Upper lobe of left lung (tissue), 6 donors: ENCODE measurements at regions not wholly inside any gene's neighbourhood (a gene's known extent, or its start where the extent isn't known, plus 50 kb on each side); places are given as distances from the start of the nearest gene placed in this dataset.

ENCODE experiments used
- ATAC-seq, 2 donors: fragments of 200-7000 bp; cut with Tn5 transposase; one replicate each; pipeline ENCODE4 v1.9.1; 2022; ENCODE audit warnings: mild to moderate bottlenecking in 2 of 2, moderate library complexity in 2 of 2; ENCODE audit not compliant: low FRiP score in 2 of 2
- DNase-seq, 2 donors: peaks; one replicate each; pipeline ENCODE4 v3.0.0-alpha.2; 2019 to 2020
- H3K27ac ChIP-seq, 4 donors: fragments of 200-600 bp; sonication (generic); one replicate each; pipeline ENCODE4 v1.5.1; 2016 to 2019
- H3K27me3 ChIP-seq, 4 donors: fragments of 200-600 bp; sonication (generic); one replicate each; pipeline ENCODE4 v1.5.1; 2017 to 2019
- H3K36me3 ChIP-seq, 4 donors: fragments of 200-600 bp; sonication (generic); one replicate each; pipeline ENCODE4 v1.5.1; 2016 to 2019
- H3K4me1 ChIP-seq, 4 donors: fragments of 200-600 bp; sonication (generic); one replicate each; pipeline ENCODE4 v1.5.1; 2018 to 2019
- H3K4me3 ChIP-seq, 4 donors: fragments of 200-600 bp; sonication (generic); one replicate each; pipeline ENCODE4 v1.5.1; 2017 to 2019; ENCODE audit warnings: mild to moderate bottlenecking in 2 of 4, moderate library complexity in 1 of 4
- H3K9me3 ChIP-seq, 4 donors: fragments of 200-600 bp; sonication (generic); one replicate each; pipeline ENCODE4 v1.5.1; 2018 to 2019
- EP300 ChIP-seq, 4 donors: sonication (generic); formaldehyde crosslinking; IDR thresholded peaks; one replicate each; pipeline ENCODE4 v1.5.1; 2017; ENCODE audit warnings: antibody characterized with exemption in 4 of 4, control low read depth in 2 of 4
- POLR2A ChIP-seq, 4 donors: fragments of 450-650 bp; IDR thresholded peaks; one replicate each; pipeline ENCODE4 v1.5.1; 2016 to 2017; ENCODE audit warnings: antibody characterized with exemption in 4 of 4, mild to moderate bottlenecking in 2 of 4
- POLR2AphosphoS5 ChIP-seq, 2 donors: sonication (generic); formaldehyde crosslinking; IDR thresholded peaks; one replicate each; pipeline ENCODE4 v1.5.1; 2017; ENCODE audit warnings: antibody characterized with exemption in 2 of 2
- WGBS, 2 donors: methylation state at CpG; one replicate each; pipeline ENCODE4 v1.1.5; 2017 to 2018; 5-methylcytosine and 5-hydroxymethylcytosine counted together
- TF ChIP-seq, protein P1 (sequence below), 6 experiments: fragments of 450-650 bp in 4 of 6; fragments of 200-600 bp in 2 of 6; sonication (generic) in 2 of 6; IDR thresholded peaks; one replicate each; pipeline ENCODE4 v1.5.1; 2016 to 2019; ENCODE audit warnings: antibody characterized with exemption in 6 of 6
- donor health status: DM: no; HTN: no; CAD: no; lungs with moderate emphysema.
- donor health status: DM: no; HTN: yes; CAD: no; lungs with severe emphysema.

DNA sequence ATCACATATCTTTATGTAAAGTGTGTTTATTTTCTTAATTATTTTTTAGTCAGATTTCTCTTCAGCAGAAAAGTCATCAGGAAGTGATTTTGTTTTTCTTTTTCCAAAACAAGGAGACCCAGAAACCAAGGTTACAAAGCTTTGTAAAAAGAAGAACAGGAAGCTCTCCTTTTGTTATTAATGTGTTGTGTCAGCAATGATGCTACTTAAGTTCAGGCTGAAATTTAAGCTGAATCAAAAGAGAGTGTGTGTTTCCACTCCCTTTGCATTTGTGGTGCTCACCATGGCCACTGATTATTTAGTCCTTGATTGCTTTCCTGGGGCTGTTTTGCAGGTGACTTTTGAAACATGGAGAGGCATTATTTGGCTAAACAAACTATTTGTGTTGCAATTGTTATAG lies 155.3 kb upstream of the ATP2B1 start:
- H3K4me1 ChIP-seq = peaks cover 0 to 15% (median 7%) of the 10 kb centered on the region in 4 donors
- H3K36me3 ChIP-seq = no peaks in the 10 kb centered on the region
- TF ChIP-seq POLR2A (IDR thresholded peaks at IDR 0.05) (no peak), POLR2AphosphoS5 (IDR thresholded peaks at IDR 0.05) (no peak), EP300 (IDR thresholded peaks at IDR 0.05) (no peak)
- TF ChIP-seq, protein P1, sequence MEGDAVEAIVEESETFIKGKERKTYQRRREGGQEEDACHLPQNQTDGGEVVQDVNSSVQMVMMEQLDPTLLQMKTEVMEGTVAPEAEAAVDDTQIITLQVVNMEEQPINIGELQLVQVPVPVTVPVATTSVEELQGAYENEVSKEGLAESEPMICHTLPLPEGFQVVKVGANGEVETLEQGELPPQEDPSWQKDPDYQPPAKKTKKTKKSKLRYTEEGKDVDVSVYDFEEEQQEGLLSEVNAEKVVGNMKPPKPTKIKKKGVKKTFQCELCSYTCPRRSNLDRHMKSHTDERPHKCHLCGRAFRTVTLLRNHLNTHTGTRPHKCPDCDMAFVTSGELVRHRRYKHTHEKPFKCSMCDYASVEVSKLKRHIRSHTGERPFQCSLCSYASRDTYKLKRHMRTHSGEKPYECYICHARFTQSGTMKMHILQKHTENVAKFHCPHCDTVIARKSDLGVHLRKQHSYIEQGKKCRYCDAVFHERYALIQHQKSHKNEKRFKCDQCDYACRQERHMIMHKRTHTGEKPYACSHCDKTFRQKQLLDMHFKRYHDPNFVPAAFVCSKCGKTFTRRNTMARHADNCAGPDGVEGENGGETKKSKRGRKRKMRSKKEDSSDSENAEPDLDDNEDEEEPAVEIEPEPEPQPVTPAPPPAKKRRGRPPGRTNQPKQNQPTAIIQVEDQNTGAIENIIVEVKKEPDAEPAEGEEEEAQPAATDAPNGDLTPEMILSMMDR (IDR thresholded peaks at IDR 0.05) = no peak
- no peak for DNase-seq
- no peaks in the 10 kb centered on the region for H3K27me3 ChIP-seq
- H3K9me3 ChIP-seq = no peaks in the 10 kb centered on the region
- H3K4me3 ChIP-seq = no peak overlapping the region
- peak overlapping the region; percentile 22 to 77 (median 45) for H3K27ac ChIP-seq
- peak in 1 of 2 donors; percentile 84 for ATAC-seq

DNA sequence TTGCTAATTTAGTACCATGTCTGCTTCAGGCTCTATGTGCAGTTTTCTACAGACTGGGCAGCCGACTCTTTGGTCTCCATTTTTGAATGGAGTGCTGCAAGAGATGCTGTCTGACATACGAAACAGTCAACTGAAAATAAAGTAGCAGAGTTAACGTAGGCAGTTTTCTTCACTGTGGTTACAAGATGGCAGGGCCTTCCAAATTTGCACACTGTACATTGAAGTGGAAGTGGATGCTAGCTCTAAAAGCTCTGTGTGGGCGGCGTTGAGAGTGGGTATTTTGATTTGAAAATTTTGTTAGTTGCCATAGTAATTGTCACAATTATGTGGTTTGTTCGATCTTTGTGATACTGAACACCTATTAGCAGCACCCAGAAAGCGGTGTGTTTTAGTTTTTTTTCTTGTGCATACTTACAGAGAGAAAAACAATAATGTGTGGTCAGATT lies 154.9 kb upstream of the ATP2B1 start:
- Histone ChIP-seq H3K27me3 (no peaks in the 10 kb centered on the region), H3K4me1 (peaks cover 0 to 15% (median 7%) of the 10 kb centered on the region in 4 donors), H3K4me3 (no peak overlapping the region), H3K9me3 (no peaks in the 10 kb centered on the region), H3K27ac (peak overlapping the region; percentile 60 to 77 (median 68)), H3K36me3 (no peaks in the 10 kb centered on the region)
- 66 to 76% methylated on average over 7 of the region's 7 CpGs for WGBS, 2 donors
- DNase-seq (no peak), ATAC-seq (peak in 1 of 2 donors; percentile 65)
- TF ChIP-seq POLR2A (IDR thresholded peaks at IDR 0.05) (no peak), EP300 (IDR thresholded peaks at IDR 0.05) (no peak)

- 37 to 41% methylated on average over 7 of the region's 7 CpGs for WGBS, 2 donors
- no peaks in the 10 kb centered on the region for H3K27me3 ChIP-seq
- peaks cover 0 to 15% (median 7%) of the 10 kb centered on the region in 4 donors for H3K4me1 ChIP-seq
- TF ChIP-seq POLR2AphosphoS5 (IDR thresholded peaks at IDR 0.05) (peak; percentile 48 to 56), EP300 (IDR thresholded peaks at IDR 0.05) (no peak)
- peak overlapping the region; percentile 60 to 77 (median 68) for H3K27ac ChIP-seq
- H3K36me3 ChIP-seq = no peaks in the 10 kb centered on the region
- H3K9me3 ChIP-seq = no peaks in the 10 kb centered on the region
- ATAC-seq (peak; percentile 73 to 83), DNase-seq (peak in 1 of 2 donors; percentile 58)
- no peak overlapping the region for H3K4me3 ChIP-seq
Measured at GRCh38 chr12:89862511-89863445, 154.1 kb upstream of the ATP2B1 start.

DNA sequence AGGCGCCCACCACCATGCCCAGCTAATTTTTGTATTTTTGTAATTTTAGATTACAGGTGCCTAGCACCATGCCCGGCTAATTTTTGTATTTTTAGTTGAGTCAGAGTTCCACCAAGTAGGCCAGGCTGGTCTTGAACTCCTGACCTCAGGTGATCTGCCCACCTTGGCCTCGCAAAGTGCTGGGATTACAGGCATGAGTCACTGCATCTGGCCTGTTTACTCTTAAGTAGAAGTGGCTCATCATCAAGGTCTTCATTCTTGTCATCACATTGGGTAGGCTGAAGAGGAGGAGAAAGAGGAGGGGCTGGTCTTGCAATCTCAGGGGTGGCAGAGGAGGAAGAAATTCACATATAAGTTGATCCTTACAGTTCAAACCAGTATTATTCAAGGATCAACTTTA lies 152.4 kb upstream of the ATP2B1 start:
- H3K27me3 ChIP-seq = no peaks in the 10 kb centered on the region
- no peak for DNase-seq
- H3K36me3 ChIP-seq = no peaks in the 10 kb centered on the region
- TF ChIP-seq EP300 (IDR thresholded peaks at IDR 0.05) (no peak), POLR2AphosphoS5 (IDR thresholded peaks at IDR 0.05) (no peak), POLR2A (IDR thresholded peaks at IDR 0.05) (no peak)
- TF ChIP-seq, protein P1 (IDR thresholded peaks at IDR 0.05) = no peak
- no peak overlapping the region for H3K4me3 ChIP-seq
- H3K4me1 ChIP-seq = peaks cover 0 to 15% (median 7%) of the 10 kb centered on the region in 4 donors
- no peak overlapping the region for H3K27ac ChIP-seq
- 84 to 87% methylated on average over 3 of the region's 3 CpGs for WGBS, 2 donors
- no peaks in the 10 kb centered on the region for H3K9me3 ChIP-seq
- no peak for ATAC-seq

DNA sequence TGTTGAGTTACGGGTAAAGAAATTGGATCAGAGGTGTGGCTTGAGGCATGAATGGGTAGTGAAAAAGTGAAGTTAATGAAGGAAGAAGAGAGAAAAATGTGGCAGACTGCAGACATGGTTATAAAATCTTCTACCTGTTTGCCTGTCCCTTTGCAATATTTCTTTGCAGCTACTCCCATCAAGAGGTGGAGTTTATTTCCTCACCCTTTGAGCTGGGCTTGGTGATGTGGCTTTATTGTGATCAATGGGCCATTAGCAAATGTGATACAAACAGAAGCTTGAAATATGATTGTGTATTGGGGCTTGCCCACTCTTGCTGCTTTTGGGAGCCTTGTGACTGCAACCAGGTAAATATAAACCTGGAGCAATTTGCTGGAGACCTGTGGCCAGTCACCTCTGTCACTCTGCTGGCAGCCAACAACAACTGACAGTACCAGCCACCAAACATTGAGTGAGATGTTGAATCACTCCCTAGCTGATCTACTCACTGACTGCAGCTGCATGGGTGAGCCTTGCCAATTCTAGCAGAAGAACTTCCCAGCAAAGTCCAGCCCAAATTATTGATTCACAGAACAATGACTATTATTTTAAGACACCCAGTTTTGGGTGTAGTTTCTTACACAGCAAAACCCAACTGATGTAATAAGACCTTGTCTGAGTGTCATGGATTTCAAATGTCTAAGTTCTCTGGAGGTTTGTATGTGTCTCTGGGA lies 151.0 kb upstream of the ATP2B1 start:
- no peak for TF ChIP-seq POLR2AphosphoS5 (IDR thresholded peaks at IDR 0.05)
- TF ChIP-seq EP300 (IDR thresholded peaks at IDR 0.05) = no peak
- no peak for TF ChIP-seq POLR2A (IDR thresholded peaks at IDR 0.05)
- TF ChIP-seq, protein P1 (IDR thresholded peaks at IDR 0.05) = no peak
- no peak for DNase-seq
- Histone ChIP-seq H3K4me1 (peaks cover 0 to 15% (median 7%) of the 10 kb centered on the region in 4 donors), H3K9me3 (no peaks in the 10 kb centered on the region), H3K36me3 (no peaks in the 10 kb centered on the region), H3K27ac (no peak overlapping the region), H3K27me3 (no peaks in the 10 kb centered on the region), H3K4me3 (no peak overlapping the region)
- no peak for ATAC-seq
- 0 to 44% methylated on average over 1 of the region's 1 CpG for WGBS, 2 donors
